ENCODE measurements at regions not wholly inside any gene's neighbourhood (a gene's known extent, or its start where the extent isn't known, plus 50 kb on each side); places are given as distances from the start of the nearest gene placed in this dataset.

DNA sequence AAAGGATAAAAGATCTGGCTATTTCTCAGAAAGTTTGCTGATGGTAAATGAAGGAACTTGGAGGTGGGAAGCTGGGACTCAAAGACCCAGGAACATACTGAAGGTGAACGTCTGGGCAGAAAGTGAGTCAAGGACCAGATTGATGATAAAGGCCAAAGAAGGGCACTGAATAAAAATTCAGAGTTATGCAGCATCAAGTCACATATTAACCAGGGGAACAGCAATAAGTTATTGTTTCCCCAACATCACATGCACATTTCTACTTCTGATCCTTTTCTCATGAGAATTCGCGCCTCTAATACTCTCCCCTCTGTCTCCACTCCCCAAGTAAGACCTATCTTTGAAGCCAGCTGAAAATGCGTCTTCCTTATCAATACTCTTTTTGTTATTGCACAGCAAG, 71.8 kb upstream of the SLC35F4 start:
- intact Hi-C loops (cut with micrococcal nuclease; ENCODE audit: unreplicated experiment) = no loop called here
- Histone ChIP-seq H3K27ac (ENCODE audit: low read length) (no peak overlapping the region), H3K4me3 (ENCODE audit: low read depth in 2 of 2, low read length in 2 of 2) (no peak overlapping the region), H3K27me3 (ENCODE audit: control insufficient read depth, insufficient read depth, low read length) (no peaks in the 10 kb centered on the region), H3K36me3 (ENCODE audit: control insufficient read depth, insufficient read depth, low read length) (no peaks in the 10 kb centered on the region), H3K4me1 (ENCODE audit: control insufficient read depth, insufficient read depth, low read length) (no peaks in the 10 kb centered on the region), H3K9me3 (ENCODE audit: control insufficient read depth, insufficient read depth, low read depth, low read length) (no peaks in the 10 kb centered on the region)
- no peak for ATAC-seq
- DNase-seq (ENCODE audit: low read depth, low spot score) = no peak
- TF ChIP-seq, protein P1, sequence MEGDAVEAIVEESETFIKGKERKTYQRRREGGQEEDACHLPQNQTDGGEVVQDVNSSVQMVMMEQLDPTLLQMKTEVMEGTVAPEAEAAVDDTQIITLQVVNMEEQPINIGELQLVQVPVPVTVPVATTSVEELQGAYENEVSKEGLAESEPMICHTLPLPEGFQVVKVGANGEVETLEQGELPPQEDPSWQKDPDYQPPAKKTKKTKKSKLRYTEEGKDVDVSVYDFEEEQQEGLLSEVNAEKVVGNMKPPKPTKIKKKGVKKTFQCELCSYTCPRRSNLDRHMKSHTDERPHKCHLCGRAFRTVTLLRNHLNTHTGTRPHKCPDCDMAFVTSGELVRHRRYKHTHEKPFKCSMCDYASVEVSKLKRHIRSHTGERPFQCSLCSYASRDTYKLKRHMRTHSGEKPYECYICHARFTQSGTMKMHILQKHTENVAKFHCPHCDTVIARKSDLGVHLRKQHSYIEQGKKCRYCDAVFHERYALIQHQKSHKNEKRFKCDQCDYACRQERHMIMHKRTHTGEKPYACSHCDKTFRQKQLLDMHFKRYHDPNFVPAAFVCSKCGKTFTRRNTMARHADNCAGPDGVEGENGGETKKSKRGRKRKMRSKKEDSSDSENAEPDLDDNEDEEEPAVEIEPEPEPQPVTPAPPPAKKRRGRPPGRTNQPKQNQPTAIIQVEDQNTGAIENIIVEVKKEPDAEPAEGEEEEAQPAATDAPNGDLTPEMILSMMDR (IDR thresholded peaks at IDR 0.05) = no peak
- TF ChIP-seq TCF7L2 (IDR thresholded peaks at IDR 0.05; ENCODE audit: low read depth, low read length) (no peak), POLR2AphosphoS5 (IDR thresholded peaks at IDR 0.05; ENCODE audit: low read depth, low read length) (no peak), SIN3A (IDR thresholded peaks at IDR 0.05; ENCODE audit: borderline replicate concordance, insufficient read depth, low read depth, low read length) (no peak)
- TF ChIP-seq, protein P2, sequence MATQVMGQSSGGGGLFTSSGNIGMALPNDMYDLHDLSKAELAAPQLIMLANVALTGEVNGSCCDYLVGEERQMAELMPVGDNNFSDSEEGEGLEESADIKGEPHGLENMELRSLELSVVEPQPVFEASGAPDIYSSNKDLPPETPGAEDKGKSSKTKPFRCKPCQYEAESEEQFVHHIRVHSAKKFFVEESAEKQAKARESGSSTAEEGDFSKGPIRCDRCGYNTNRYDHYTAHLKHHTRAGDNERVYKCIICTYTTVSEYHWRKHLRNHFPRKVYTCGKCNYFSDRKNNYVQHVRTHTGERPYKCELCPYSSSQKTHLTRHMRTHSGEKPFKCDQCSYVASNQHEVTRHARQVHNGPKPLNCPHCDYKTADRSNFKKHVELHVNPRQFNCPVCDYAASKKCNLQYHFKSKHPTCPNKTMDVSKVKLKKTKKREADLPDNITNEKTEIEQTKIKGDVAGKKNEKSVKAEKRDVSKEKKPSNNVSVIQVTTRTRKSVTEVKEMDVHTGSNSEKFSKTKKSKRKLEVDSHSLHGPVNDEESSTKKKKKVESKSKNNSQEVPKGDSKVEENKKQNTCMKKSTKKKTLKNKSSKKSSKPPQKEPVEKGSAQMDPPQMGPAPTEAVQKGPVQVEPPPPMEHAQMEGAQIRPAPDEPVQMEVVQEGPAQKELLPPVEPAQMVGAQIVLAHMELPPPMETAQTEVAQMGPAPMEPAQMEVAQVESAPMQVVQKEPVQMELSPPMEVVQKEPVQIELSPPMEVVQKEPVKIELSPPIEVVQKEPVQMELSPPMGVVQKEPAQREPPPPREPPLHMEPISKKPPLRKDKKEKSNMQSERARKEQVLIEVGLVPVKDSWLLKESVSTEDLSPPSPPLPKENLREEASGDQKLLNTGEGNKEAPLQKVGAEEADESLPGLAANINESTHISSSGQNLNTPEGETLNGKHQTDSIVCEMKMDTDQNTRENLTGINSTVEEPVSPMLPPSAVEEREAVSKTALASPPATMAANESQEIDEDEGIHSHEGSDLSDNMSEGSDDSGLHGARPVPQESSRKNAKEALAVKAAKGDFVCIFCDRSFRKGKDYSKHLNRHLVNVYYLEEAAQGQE (IDR thresholded peaks at IDR 0.05; ENCODE audit: insufficient read depth in 1 of 2, low read depth in 2 of 2, low read length in 1 of 2) = no peak
- in situ Hi-C loops (cut with HindIII; ENCODE audit: low pct_unique_long_range_greater_than_20kb, low sequenced_read_pairs) = no loop called here
- CTCF ChIA-PET = no interaction called here
- no TSS peak for BruUV-seq (replicated peaks)
- POLR2A ChIA-PET = no interaction called here

DNA sequence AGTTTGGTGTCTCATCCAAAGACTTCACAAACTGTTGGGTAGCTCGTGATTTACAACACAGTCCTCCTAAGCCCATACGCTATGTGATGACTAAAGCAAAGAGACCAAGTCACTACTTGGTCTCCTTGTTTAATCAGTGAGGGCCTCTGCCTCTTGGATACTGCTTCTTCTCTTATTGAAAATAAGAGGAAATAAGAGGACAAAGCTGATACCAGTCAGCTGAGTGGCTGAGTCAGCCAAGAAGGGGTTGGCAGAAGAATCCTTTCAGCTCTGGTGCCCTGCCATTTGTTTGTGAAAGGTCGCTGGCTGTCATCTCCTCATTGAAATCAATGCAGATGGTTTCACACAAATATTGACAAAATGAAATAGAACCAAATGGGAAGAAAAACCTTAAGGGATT, 67.5 kb upstream of the SLC35F4 start:
- H3K4me3 ChIP-seq (ENCODE audit: low read depth in 2 of 2, low read length in 2 of 2) = no peak overlapping the region
- H3K27ac ChIP-seq (ENCODE audit: low read length) = no peak overlapping the region
- in situ Hi-C loops (cut with HindIII; ENCODE audit: low pct_unique_long_range_greater_than_20kb, low sequenced_read_pairs) = no loop called here
- H3K9me3 ChIP-seq (ENCODE audit: control insufficient read depth, insufficient read depth, low read depth, low read length) = no peaks in the 10 kb centered on the region
- H3K36me3 ChIP-seq (ENCODE audit: control insufficient read depth, insufficient read depth, low read length) = no peaks in the 10 kb centered on the region
- no TSS peak for BruUV-seq (replicated peaks)
- TF ChIP-seq POLR2AphosphoS5 (IDR thresholded peaks at IDR 0.05; ENCODE audit: low read depth, low read length) (no peak), TCF7L2 (IDR thresholded peaks at IDR 0.05; ENCODE audit: low read depth, low read length) (no peak), SIN3A (IDR thresholded peaks at IDR 0.05; ENCODE audit: borderline replicate concordance, insufficient read depth, low read depth, low read length) (no peak)
- TF ChIP-seq, protein P1 (IDR thresholded peaks at IDR 0.05) = no peak
- TF ChIP-seq, protein P2 (IDR thresholded peaks at IDR 0.05; ENCODE audit: insufficient read depth in 1 of 2, low read depth in 2 of 2, low read length in 1 of 2) = no peak
- CTCF ChIA-PET = no interaction called here
- POLR2A ChIA-PET = no interaction called here
- ATAC-seq = no peak
- no peaks in the 10 kb centered on the region for H3K27me3 ChIP-seq (ENCODE audit: control insufficient read depth, insufficient read depth, low read length)
- intact Hi-C loops (cut with micrococcal nuclease; ENCODE audit: unreplicated experiment) = no loop called here
- no peak for DNase-seq (ENCODE audit: low read depth, low spot score)
- H3K4me1 ChIP-seq (ENCODE audit: control insufficient read depth, insufficient read depth, low read length) = no peaks in the 10 kb centered on the region

Measured in Panc1 (cell line).